ENCODE measurements at regions not wholly inside any gene's neighbourhood (a gene's known extent, or its start where the extent isn't known, plus 50 kb on each side); places are given as distances from the start of the nearest gene placed in this dataset.

GRCh38 chr22:23396362-23397007 lies 183.6 kb downstream of the IGLL1 start:
- no peaks in the 10 kb centered on the region for H3K4me1 ChIP-seq (replicated peaks; ENCODE audit: insufficient read depth)
- H3K4me3 ChIP-seq, result no peak overlapping the region
- H3K27ac ChIP-seq, result no peak overlapping the region
- H3K27me3 ChIP-seq (ENCODE audit: insufficient read depth, low read depth), result peaks cover 12% of the 10 kb centered on the region
- DNase-seq, result no peak
- intact Hi-C loops (cut with micrococcal nuclease; ENCODE audit: unreplicated experiment), result no loop called here
- H2AFZ ChIP-seq, result no peak overlapping the region
- H3K79me2 ChIP-seq (ENCODE audit: low read depth), result no peaks in the 10 kb centered on the region
- H4K20me1 ChIP-seq (ENCODE audit: insufficient read depth), result no peaks in the 10 kb centered on the region
- no peak for TF ChIP-seq EZH2 (IDR thresholded peaks at IDR 0.05; ENCODE audit: low read depth)
- TF ChIP-seq CTCF (conservative IDR thresholded peaks at IDR 0.05), result no peak
- H3K36me3 ChIP-seq (ENCODE audit: low read depth), result no peaks in the 10 kb centered on the region
- no peaks in the 10 kb centered on the region for H3F3A ChIP-seq (ENCODE audit: insufficient read depth, low read depth)
- ChIA-PET CTCF (no interaction called here), POLR2A (ENCODE audit: unreplicated experiment) (no interaction called here)
- BruUV-seq (replicated peaks), result no TSS peak
- no peak overlapping the region for H3K4me2 ChIP-seq
- no peaks in the 10 kb centered on the region for H3K9me2 ChIP-seq (ENCODE audit: insufficient read depth)
- no peaks in the 10 kb centered on the region for H3K9me3 ChIP-seq (ENCODE audit: insufficient read depth, low read depth)

GRCh38 chr22:23395530-23396361 lies 184.3 kb downstream of the IGLL1 start:
- Histone ChIP-seq H2AFZ (no peak overlapping the region), H3K4me1 (replicated peaks; ENCODE audit: insufficient read depth) (no peaks in the 10 kb centered on the region), H3K27me3 (ENCODE audit: insufficient read depth, low read depth) (peaks cover 14% of the 10 kb centered on the region), H4K20me1 (ENCODE audit: insufficient read depth) (no peaks in the 10 kb centered on the region), H3K36me3 (ENCODE audit: low read depth) (no peaks in the 10 kb centered on the region), H3K4me2 (no peak overlapping the region), H3F3A (ENCODE audit: insufficient read depth, low read depth) (no peaks in the 10 kb centered on the region), H3K79me2 (ENCODE audit: low read depth) (no peaks in the 10 kb centered on the region), H3K27ac (no peak overlapping the region), H3K4me3 (no peak overlapping the region), H3K9me3 (ENCODE audit: insufficient read depth, low read depth) (no peaks in the 10 kb centered on the region), H3K9me2 (ENCODE audit: insufficient read depth) (no peaks in the 10 kb centered on the region)
- intact Hi-C loops (cut with micrococcal nuclease; ENCODE audit: unreplicated experiment), result no loop called here
- no peak for DNase-seq
- TF ChIP-seq CTCF (conservative IDR thresholded peaks at IDR 0.05) (no peak), EZH2 (IDR thresholded peaks at IDR 0.05; ENCODE audit: low read depth) (no peak)
- CTCF ChIA-PET, result no interaction called here
- POLR2A ChIA-PET (ENCODE audit: unreplicated experiment), result no interaction called here
- no TSS peak for BruUV-seq (replicated peaks)

GRCh38 chr22:23394525-23395326 lies 185.4 kb downstream of the IGLL1 start:
- Histone ChIP-seq H3K27me3 (ENCODE audit: insufficient read depth, low read depth) (peaks cover 14% of the 10 kb centered on the region), H3K9me2 (ENCODE audit: insufficient read depth) (no peaks in the 10 kb centered on the region), H3K9me3 (ENCODE audit: insufficient read depth, low read depth) (no peaks in the 10 kb centered on the region), H3K4me1 (replicated peaks; ENCODE audit: insufficient read depth) (no peaks in the 10 kb centered on the region), H4K20me1 (ENCODE audit: insufficient read depth) (no peaks in the 10 kb centered on the region), H3K36me3 (ENCODE audit: low read depth) (no peaks in the 10 kb centered on the region), H3K4me3 (no peak overlapping the region), H3K79me2 (ENCODE audit: low read depth) (no peaks in the 10 kb centered on the region), H2AFZ (no peak overlapping the region), H3F3A (ENCODE audit: insufficient read depth, low read depth) (no peaks in the 10 kb centered on the region), H3K27ac (no peak overlapping the region), H3K4me2 (no peak overlapping the region)
- ChIA-PET CTCF (no interaction called here), POLR2A (ENCODE audit: unreplicated experiment) (no interaction called here)
- intact Hi-C loops (cut with micrococcal nuclease; ENCODE audit: unreplicated experiment), result no loop called here
- TF ChIP-seq CTCF (conservative IDR thresholded peaks at IDR 0.05), result no peak
- no peak for TF ChIP-seq EZH2 (IDR thresholded peaks at IDR 0.05; ENCODE audit: low read depth)
- DNase-seq, result no peak
- BruUV-seq (replicated peaks), result no TSS peak

Measured in PC-9 (cell line).